ENCODE measurements at regions not wholly inside any gene's neighbourhood (a gene's known extent, or its start where the extent isn't known, plus 50 kb on each side); places are given as distances from the start of the nearest gene placed in this dataset.

- TF ChIP-seq EZH2 (IDR thresholded peaks at IDR 0.05; ENCODE audit: low read length, missing control alignments) (no peak), CTCF (conservative IDR thresholded peaks at IDR 0.05 in 1 of 2, IDR thresholded peaks at IDR 0.05 in 1 of 2; ENCODE audit: low read depth in 1 of 2, low read length in 2 of 2) (no peak)
These were observed 136.0 kb upstream of the WDR11 start for GRCh38 chr10:120715171-120715570.

All from fibroblast of lung (primary cell).